ENCODE measurements at regions not wholly inside any gene's neighbourhood (a gene's known extent, or its start where the extent isn't known, plus 50 kb on each side); places are given as distances from the start of the nearest gene placed in this dataset.

- no peak for TF ChIP-seq EP300 (IDR thresholded peaks at IDR 0.05; ENCODE audit: low read depth in 2 of 2, low read length in 2 of 2)
- TF ChIP-seq EP300 (CRISPR knock-in tag; IDR thresholded peaks at IDR 0.05; ENCODE audit: borderline replicate concordance) = no peak
- no peak for TF ChIP-seq ZSCAN25 (CRISPR knock-in tag; IDR thresholded peaks at IDR 0.05)
- no peak for TF ChIP-seq ATF3 (CRISPR knock-in tag; IDR thresholded peaks at IDR 0.05)
These were observed 113.7 kb upstream of the HAPLN1 start for GRCh38 chr5:83834306-83834705.

All from HepG2 (cell line).